Tibial nerve (tissue), 4 donors: ENCODE measurements at regions not wholly inside any gene's neighbourhood (a gene's known extent, or its start where the extent isn't known, plus 50 kb on each side); places are given as distances from the start of the nearest gene placed in this dataset.

Experiments
- CTCF ChIP-seq, 5 experiments: fragments of 200-600 bp in 3 of 5; fragments of 450-650 bp in 2 of 5; sonication (generic) in 3 of 5; IDR thresholded peaks; one replicate each; pipeline ENCODE4 v1.5.1; 2016 to 2019; ENCODE audit warnings: antibody characterized with exemption in 5 of 5, mild to moderate bottlenecking in 3 of 5, moderate library complexity in 2 of 5
- EP300 ChIP-seq, 2 donors: sonication (generic); formaldehyde crosslinking; IDR thresholded peaks; one replicate each; pipeline ENCODE4 v1.6.1; 2017; ENCODE audit warnings: antibody characterized with exemption in 2 of 2, mild to moderate bottlenecking in 1 of 2
- POLR2A ChIP-seq, 2 donors: fragments of 450-650 bp; IDR thresholded peaks; one replicate each; pipeline ENCODE4 v1.6.1; 2017; ENCODE audit warnings: antibody characterized with exemption in 2 of 2, mild to moderate bottlenecking in 2 of 2, moderate library complexity in 2 of 2

- TF ChIP-seq POLR2A (IDR thresholded peaks at IDR 0.05) (no peak), CTCF (IDR thresholded peaks at IDR 0.05) (no peak), EP300 (IDR thresholded peaks at IDR 0.05) (no peak)
Measured at GRCh38 chr2:41544709-41545108, 503.1 kb upstream of the PKDCC start.
